Fibroblast of lung (primary cell): ENCODE measurements at regions not wholly inside any gene's neighbourhood (a gene's known extent, or its start where the extent isn't known, plus 50 kb on each side); places are given as distances from the start of the nearest gene placed in this dataset.

Source experiments
- EZH2 ChIP-seq: IDR thresholded peaks from 2 replicates; pipeline ENCODE4 v1.5.1; 2012; ENCODE audit warnings: low read length, control low read depth, mild to moderate bottlenecking; ENCODE audit errors: missing control alignments
- TF ChIP-seq, protein P1 (sequence below), 2 donors: IDR thresholded peaks in 1 of 2; conservative IDR thresholded peaks in 1 of 2; 1 replicate in 1 of 2; 2 replicates in 1 of 2; pipeline ENCODE4 v1.5.1; 2011 to 2012; ENCODE audit warnings: low read length in 2 of 2, control low read depth in 1 of 2, inconsistent platforms in 1 of 2, low read depth in 1 of 2, mild to moderate bottlenecking in 1 of 2

GRCh38 chr16:51713502-51713901, 562.4 kb upstream of the SALL1 start:
- TF ChIP-seq, protein P1, sequence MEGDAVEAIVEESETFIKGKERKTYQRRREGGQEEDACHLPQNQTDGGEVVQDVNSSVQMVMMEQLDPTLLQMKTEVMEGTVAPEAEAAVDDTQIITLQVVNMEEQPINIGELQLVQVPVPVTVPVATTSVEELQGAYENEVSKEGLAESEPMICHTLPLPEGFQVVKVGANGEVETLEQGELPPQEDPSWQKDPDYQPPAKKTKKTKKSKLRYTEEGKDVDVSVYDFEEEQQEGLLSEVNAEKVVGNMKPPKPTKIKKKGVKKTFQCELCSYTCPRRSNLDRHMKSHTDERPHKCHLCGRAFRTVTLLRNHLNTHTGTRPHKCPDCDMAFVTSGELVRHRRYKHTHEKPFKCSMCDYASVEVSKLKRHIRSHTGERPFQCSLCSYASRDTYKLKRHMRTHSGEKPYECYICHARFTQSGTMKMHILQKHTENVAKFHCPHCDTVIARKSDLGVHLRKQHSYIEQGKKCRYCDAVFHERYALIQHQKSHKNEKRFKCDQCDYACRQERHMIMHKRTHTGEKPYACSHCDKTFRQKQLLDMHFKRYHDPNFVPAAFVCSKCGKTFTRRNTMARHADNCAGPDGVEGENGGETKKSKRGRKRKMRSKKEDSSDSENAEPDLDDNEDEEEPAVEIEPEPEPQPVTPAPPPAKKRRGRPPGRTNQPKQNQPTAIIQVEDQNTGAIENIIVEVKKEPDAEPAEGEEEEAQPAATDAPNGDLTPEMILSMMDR (conservative IDR thresholded peaks at IDR 0.05 in 1 of 2, IDR thresholded peaks at IDR 0.05 in 1 of 2; ENCODE audit: low read depth in 1 of 2, low read length in 2 of 2): no peak
- no peak for TF ChIP-seq EZH2
